Prostate gland (tissue), 2 donors: ENCODE measurements at regions not wholly inside any gene's neighbourhood (a gene's known extent, or its start where the extent isn't known, plus 50 kb on each side); places are given as distances from the start of the nearest gene placed in this dataset.

ENCODE experiments used
- CTCF ChIP-seq, 4 experiments: fragments of 200-600 bp in 2 of 4; fragments of 450-650 bp in 2 of 4; sonication (generic) in 2 of 4; IDR thresholded peaks; 1 replicate in 3 of 4; 2 replicates in 1 of 4; pipeline ENCODE4 v1.5.1; 2016 to 2019; ENCODE audit warnings: antibody characterized with exemption in 4 of 4, mild to moderate bottlenecking in 2 of 4, moderate library complexity in 2 of 4
- POLR2AphosphoS5 ChIP-seq: sonication (generic); formaldehyde crosslinking; IDR thresholded peaks from one replicate; pipeline ENCODE4 v1.6.1; 2017; ENCODE audit warnings: antibody characterized with exemption

GRCh38 chr19:29880498-29881081, 61.4 kb upstream of the URI1 start:
- no peak for TF ChIP-seq CTCF (IDR thresholded peaks at IDR 0.05)
- no peak for TF ChIP-seq POLR2AphosphoS5
